HEK293 (cell line): ENCODE measurements at regions not wholly inside any gene's neighbourhood (a gene's known extent, or its start where the extent isn't known, plus 50 kb on each side); places are given as distances from the start of the nearest gene placed in this dataset.

Experiments used
- CTCF ChIA-PET: fragments of 350-600 bp; formaldehyde crosslinking; extraction: SDS; loops from one replicate; lab custom pipeline; 2021; ENCODE audit warnings: antibody characterized with exemption; lab: Yijun Ruan, JAX
- POLR2A ChIA-PET: fragments of 300-600 bp; formaldehyde crosslinking; extraction: SDS; loops from one replicate; lab custom pipeline; 2020; ENCODE audit warnings: antibody characterized with exemption, inconsistent platforms; lab: Yijun Ruan, JAX
- H3K27ac ChIP-seq: fragments of 200-500 bp; sonication (Bioruptor generic); 2 replicates; pipeline ENCODE4 v1.5.1; 2014; ENCODE audit warnings: low read depth, low read length, control low read depth, inconsistent platforms; ENCODE audit errors: extremely low read depth
- H3K36me3 ChIP-seq, 2 experiments: fragments of 200-500 bp in 1 of 2; sonication (Bioruptor generic) in 1 of 2; 1 replicate in 1 of 2; 2 replicates in 1 of 2; pipeline ENCODE4 v1.5.1; 2014 to 2017; ENCODE audit warnings: inconsistent platforms in 2 of 2, low read length in 2 of 2; ENCODE audit not compliant: control insufficient read depth in 2 of 2, insufficient read depth in 1 of 2
- H3K4me1 ChIP-seq: fragments of 200-500 bp; sonication (Bioruptor generic); 2 replicates; pipeline ENCODE4 v1.5.1; 2014; ENCODE audit warnings: mild to moderate bottlenecking, low read length, inconsistent platforms; ENCODE audit not compliant: control insufficient read depth, insufficient read depth
- H3K4me3 ChIP-seq: 2 replicates; pipeline ENCODE4 v1.5.1; 2011; ENCODE audit warnings: low read depth, mild to moderate bottlenecking, control low read depth, low read length, moderate library complexity
- H3K9me3 ChIP-seq: fragments of 200-500 bp; sonication (Bioruptor generic); 2 replicates; pipeline ENCODE4 v1.5.1; 2014; ENCODE audit warnings: low read depth, low read length, inconsistent platforms; ENCODE audit not compliant: control insufficient read depth, insufficient read depth
- GLIS1 ChIP-seq: fragments of 450-650 bp; formaldehyde crosslinking; IDR thresholded peaks from 2 replicates; pipeline ENCODE4 v1.5.1; 2016; ENCODE audit warnings: missing biosample characterization, missing genetic modification characterization
- REST ChIP-seq: fragments of 450-650 bp; formaldehyde crosslinking; IDR thresholded peaks from 2 replicates; pipeline ENCODE4 v1.5.1; 2016; ENCODE audit warnings: missing biosample characterization, missing genetic modification characterization
- ZBTB26 ChIP-seq: fragments of 450-650 bp; formaldehyde crosslinking; optimal IDR thresholded peaks from 2 replicates; pipeline ENCODE3; 2016; ENCODE audit warnings: missing biosample characterization, mild to moderate bottlenecking, missing genetic modification characterization
- ZFP37 ChIP-seq: fragments of 450-650 bp; formaldehyde crosslinking; IDR thresholded peaks from 2 replicates; pipeline ENCODE4 v1.5.1; 2016; ENCODE audit warnings: missing biosample characterization, missing genetic modification characterization
- ZNF132 ChIP-seq: fragments of 450-650 bp; formaldehyde crosslinking; IDR thresholded peaks from 2 replicates; pipeline ENCODE4 v1.5.1; 2017; ENCODE audit warnings: missing biosample characterization, missing genetic modification characterization, borderline replicate concordance
- ZNF155 ChIP-seq: fragments of 450-650 bp; formaldehyde crosslinking; IDR thresholded peaks from 2 replicates; pipeline ENCODE4 v1.5.1; 2016; ENCODE audit warnings: missing biosample characterization, missing genetic modification characterization
- ZNF211 ChIP-seq: fragments of 450-650 bp; formaldehyde crosslinking; IDR thresholded peaks from 2 replicates; pipeline ENCODE4 v1.5.1; 2016; ENCODE audit warnings: low read depth, missing biosample characterization, missing genetic modification characterization
- ZNF221 ChIP-seq: fragments of 450-650 bp; formaldehyde crosslinking; IDR thresholded peaks from 2 replicates; pipeline ENCODE4 v1.5.1; 2017; ENCODE audit warnings: missing biosample characterization, missing genetic modification characterization, borderline replicate concordance
- ZNF266 ChIP-seq: fragments of 450-650 bp; formaldehyde crosslinking; IDR thresholded peaks from 2 replicates; pipeline ENCODE4 v1.5.1; 2016; ENCODE audit warnings: missing biosample characterization, missing genetic modification characterization, low read depth
- ZNF398 ChIP-seq: fragments of 450-650 bp; formaldehyde crosslinking; IDR thresholded peaks from 2 replicates; pipeline ENCODE4 v1.5.1; 2017; ENCODE audit warnings: missing biosample characterization, missing genetic modification characterization
- ZNF473 ChIP-seq: fragments of 450-650 bp; formaldehyde crosslinking; IDR thresholded peaks from 2 replicates; pipeline ENCODE4 v1.5.1; 2017; ENCODE audit warnings: missing biosample characterization, missing genetic modification characterization
- ZNF513 ChIP-seq: fragments of 450-650 bp; IDR thresholded peaks from 2 replicates; pipeline ENCODE4 v1.5.1; 2018; ENCODE audit warnings: missing biosample characterization, missing genetic modification characterization
- ZNF580 ChIP-seq: fragments of 450-650 bp; formaldehyde crosslinking; IDR thresholded peaks from 2 replicates; pipeline ENCODE4 v1.5.1; 2016; ENCODE audit warnings: missing biosample characterization, missing genetic modification characterization
- ZNF785 ChIP-seq: fragments of 450-650 bp; formaldehyde crosslinking; IDR thresholded peaks from 2 replicates; pipeline ENCODE4 v1.5.1; 2016; ENCODE audit warnings: missing biosample characterization, missing genetic modification characterization

- TF ChIP-seq ZNF473 (tag by site-specific recombination) = no peak
- TF ChIP-seq GLIS1 (tag by site-specific recombination) = peak; percentile 25; the same call in 1 of the 2 replicates
- TF ChIP-seq ZNF513 (tag by site-specific recombination) = no peak
- no peak for TF ChIP-seq ZNF785 (tag by site-specific recombination)
- TF ChIP-seq ZNF155 (tag by site-specific recombination) = no peak
- TF ChIP-seq ZNF398 (tag by site-specific recombination) = peak; percentile 21; the same call in 1 of the 2 replicates
- no peak for TF ChIP-seq ZNF132 (tag by site-specific recombination)
- no peak for TF ChIP-seq ZNF211 (tag by site-specific recombination)
Measured at GRCh38 chr5:159449925-159450324, 119.6 kb upstream of the IL12B start (continued).

GRCh38 chr5:159450417-159450816 is 120.1 kb upstream of the IL12B start:
- POLR2A ChIA-PET = interaction anchor here (0.7 kb wide), 1 partner anchor 13 kb away, joined by 3 read pairs; no protein-coding TSS in a partner anchor
- CTCF ChIA-PET = interaction anchor here (0.6 to 4.5 kb wide), 5 partner anchors 74 to 536 kb away, joined by 4 to 20 read pairs (median 5); no protein-coding TSS in a partner anchor
- H3K9me3 ChIP-seq = no peaks in the 10 kb centered on the region
- no peak overlapping the region for H3K4me3 ChIP-seq
- H3K4me1 ChIP-seq = peaks cover 16% of the 10 kb centered on the region
- TF ChIP-seq ZNF266 (tag by site-specific recombination) (no peak), ZNF221 (tag by site-specific recombination) (no peak), REST (tag by site-specific recombination) (no peak), ZNF580 (no peak), ZBTB26 (tag by site-specific recombination) (no peak), ZFP37 (tag by site-specific recombination) (no peak)
- no peaks in the 10 kb centered on the region for H3K36me3 ChIP-seq
- H3K27ac ChIP-seq = no peak overlapping the region
